ENCODE measurements at regions not wholly inside any gene's neighbourhood (a gene's known extent, or its start where the extent isn't known, plus 50 kb on each side); places are given as distances from the start of the nearest gene placed in this dataset.

DNA sequence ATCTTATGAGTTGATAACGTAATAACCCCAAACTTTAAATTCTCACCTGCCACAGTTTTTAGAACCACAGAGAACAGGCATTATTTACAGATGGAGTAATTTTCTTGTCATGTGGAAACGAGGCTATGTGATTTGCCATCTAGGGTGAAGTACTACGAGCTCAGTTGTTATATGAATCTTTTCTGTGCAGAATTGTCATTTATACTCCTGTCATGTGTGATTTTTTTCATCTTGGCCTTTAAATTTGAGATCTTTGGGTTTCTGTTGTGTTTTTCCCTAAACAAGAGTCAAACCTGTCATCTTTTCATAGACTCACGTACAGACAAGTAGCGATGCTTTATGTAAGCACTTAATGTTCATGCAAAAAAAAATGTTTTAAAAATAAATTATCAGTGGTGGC lies 153.7 kb upstream of the TAC1 start:
- H3K4me3 ChIP-seq (ENCODE audit: low read length): no peak overlapping the region
- TF ChIP-seq, protein P1, sequence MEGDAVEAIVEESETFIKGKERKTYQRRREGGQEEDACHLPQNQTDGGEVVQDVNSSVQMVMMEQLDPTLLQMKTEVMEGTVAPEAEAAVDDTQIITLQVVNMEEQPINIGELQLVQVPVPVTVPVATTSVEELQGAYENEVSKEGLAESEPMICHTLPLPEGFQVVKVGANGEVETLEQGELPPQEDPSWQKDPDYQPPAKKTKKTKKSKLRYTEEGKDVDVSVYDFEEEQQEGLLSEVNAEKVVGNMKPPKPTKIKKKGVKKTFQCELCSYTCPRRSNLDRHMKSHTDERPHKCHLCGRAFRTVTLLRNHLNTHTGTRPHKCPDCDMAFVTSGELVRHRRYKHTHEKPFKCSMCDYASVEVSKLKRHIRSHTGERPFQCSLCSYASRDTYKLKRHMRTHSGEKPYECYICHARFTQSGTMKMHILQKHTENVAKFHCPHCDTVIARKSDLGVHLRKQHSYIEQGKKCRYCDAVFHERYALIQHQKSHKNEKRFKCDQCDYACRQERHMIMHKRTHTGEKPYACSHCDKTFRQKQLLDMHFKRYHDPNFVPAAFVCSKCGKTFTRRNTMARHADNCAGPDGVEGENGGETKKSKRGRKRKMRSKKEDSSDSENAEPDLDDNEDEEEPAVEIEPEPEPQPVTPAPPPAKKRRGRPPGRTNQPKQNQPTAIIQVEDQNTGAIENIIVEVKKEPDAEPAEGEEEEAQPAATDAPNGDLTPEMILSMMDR (IDR thresholded peaks at IDR 0.05; ENCODE audit: insufficient read depth, low read depth, low read length, missing control alignments): no peak
- DNase-seq (ENCODE audit: low read depth): no peak

DNA sequence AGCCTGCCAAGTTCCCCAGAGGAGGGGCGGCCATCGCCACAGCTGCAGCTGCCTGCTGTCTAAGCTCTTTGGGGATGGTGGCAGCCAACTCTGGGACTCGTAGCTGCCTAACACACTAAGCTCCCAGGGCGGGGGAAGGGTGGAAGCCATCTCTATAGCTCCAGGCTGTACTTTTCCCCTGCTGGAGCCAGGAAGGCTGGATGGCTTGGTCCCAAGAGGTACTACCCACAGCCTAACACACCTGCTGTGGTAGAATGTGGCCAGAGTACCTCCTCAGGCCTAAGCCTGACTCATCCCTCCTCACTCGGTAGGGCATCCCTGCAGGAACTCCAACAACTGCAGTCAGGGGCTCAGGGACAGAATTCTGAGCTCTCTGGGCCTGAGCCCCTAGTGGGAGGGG lies 151.7 kb upstream of the TAC1 start:
- no peak overlapping the region for H3K4me3 ChIP-seq (ENCODE audit: low read length)
- DNase-seq (ENCODE audit: low read depth): no peak
- TF ChIP-seq, protein P1 (IDR thresholded peaks at IDR 0.05; ENCODE audit: insufficient read depth, low read depth, low read length, missing control alignments): no peak

DNA sequence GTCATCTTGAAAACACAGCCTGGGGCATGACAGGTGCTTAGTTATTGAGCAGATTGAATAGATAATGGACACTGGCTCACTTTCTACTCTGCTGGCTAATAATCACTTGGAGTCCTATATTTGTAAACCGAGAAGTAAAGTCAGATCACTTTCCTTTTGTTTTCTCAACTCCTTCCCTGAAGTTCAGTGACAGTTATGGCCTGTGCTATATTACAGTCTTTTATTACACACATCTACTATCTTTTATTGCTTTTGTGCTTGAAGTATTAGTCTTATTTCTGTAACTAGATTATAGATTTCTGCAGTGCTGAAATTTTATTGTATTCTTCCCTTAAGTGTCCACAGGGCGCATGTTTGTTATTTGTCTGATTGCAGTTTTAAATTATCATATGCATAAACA lies 136.4 kb upstream of the TAC1 start:
- H3K4me3 ChIP-seq (ENCODE audit: low read length): no peak overlapping the region
- TF ChIP-seq, protein P1 (IDR thresholded peaks at IDR 0.05; ENCODE audit: insufficient read depth, low read depth, low read length, missing control alignments): no peak
- DNase-seq (ENCODE audit: low read depth): no peak

DNA sequence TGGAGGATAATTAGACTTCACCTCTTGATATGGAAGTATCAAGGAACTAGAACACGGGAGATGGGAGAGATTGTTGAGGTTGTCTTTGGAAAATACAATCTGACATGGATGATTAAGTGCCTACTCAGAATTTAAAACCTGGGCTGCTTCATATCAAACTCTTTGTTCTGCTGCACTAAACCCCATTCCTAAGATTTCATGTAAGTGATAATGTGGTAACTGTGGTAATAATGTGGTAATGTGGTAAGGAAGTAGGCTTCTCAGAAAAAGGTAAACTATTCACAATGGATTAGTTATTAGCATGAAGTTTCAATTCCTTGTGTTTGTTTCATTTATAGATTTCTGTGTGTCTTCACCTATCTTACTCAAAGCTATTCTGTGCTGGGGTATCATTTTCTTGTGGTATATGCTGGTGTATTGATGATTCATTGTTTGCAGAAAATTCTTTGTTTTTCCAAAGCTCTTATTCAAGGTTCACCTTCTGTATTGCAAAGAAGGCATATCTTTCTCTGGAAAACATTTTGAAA lies 129.9 kb upstream of the TAC1 start:
- DNase-seq (ENCODE audit: low read depth): no peak

DNA sequence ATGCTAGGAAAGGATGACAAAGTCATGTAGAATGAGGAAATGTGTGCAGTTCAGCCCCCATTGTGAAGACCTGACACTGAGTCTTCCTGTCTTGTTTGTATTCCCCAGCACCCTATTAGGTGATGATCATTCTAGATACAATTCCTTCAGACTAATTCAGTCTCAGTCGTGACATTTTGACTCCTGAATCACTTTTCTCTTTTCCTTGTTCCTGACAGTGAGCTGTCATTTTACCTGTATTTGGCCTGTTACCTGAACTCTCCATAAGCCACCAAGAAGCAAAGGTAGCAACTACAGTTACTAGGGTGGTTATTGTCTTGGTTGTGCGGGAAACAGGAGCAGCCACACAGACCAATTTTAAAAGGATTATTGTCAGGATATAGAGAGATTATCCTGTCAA lies 111.4 kb upstream of the TAC1 start:
- no peak overlapping the region for H3K4me3 ChIP-seq (ENCODE audit: low read length)
- DNase-seq (ENCODE audit: low read depth): no peak
- TF ChIP-seq, protein P1 (IDR thresholded peaks at IDR 0.05; ENCODE audit: insufficient read depth, low read depth, low read length, missing control alignments): no peak

More for the DNA sequence above, 129.9 kb upstream of the TAC1 start:
- no peak overlapping the region for H3K4me3 ChIP-seq (ENCODE audit: low read length)
- TF ChIP-seq, protein P1 (IDR thresholded peaks at IDR 0.05; ENCODE audit: insufficient read depth, low read depth, low read length, missing control alignments): no peak

DNA sequence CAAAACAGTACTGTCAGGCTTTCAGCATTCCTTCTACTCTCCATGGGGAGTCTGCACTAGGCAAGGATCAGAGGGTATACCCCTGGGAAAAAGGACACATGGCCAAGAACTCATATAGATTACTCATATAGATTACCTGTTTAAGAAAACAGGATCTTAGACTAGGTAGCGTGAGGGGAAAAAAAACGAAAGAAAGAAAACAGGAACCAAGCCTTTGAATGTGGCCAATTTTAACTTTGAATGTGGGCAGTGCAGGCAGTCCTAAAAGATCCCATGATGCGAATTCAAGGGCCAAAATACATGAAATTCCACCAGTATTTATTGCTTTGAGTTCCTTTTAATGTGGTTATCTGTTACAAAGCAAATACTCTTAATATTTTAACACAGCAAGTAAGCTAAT lies 108.6 kb upstream of the TAC1 start:
- DNase-seq (ENCODE audit: low read depth): no peak
- TF ChIP-seq, protein P1 (IDR thresholded peaks at IDR 0.05; ENCODE audit: insufficient read depth, low read depth, low read length, missing control alignments): no peak
- no peak overlapping the region for H3K4me3 ChIP-seq (ENCODE audit: low read length)

DNA sequence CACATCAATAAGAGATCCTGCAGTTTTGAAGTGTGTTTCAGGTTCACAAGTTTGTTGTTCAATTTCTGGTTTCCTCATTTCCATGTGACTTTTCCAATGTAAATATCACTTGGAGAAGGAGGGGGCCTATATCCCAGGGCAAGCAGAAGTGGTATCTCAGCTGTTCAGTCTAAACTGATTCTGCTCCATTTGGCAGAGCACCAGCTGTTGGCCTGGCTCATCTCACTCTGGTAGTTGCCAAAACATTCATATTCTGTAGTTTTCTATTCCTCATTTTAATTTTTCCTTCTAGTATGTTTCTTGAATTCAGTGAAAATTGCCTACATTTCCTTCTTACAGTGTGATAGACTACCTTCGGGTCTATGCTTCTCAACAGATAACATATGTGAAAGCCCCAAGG lies 101.8 kb upstream of the TAC1 start:
- no peak overlapping the region for H3K4me3 ChIP-seq (ENCODE audit: low read length)
- no peak for DNase-seq (ENCODE audit: low read depth)
- TF ChIP-seq, protein P1 (IDR thresholded peaks at IDR 0.05; ENCODE audit: insufficient read depth, low read depth, low read length, missing control alignments): no peak
